Ishikawa (cell line): ENCODE measurements at regions not wholly inside any gene's neighbourhood (a gene's known extent, or its start where the extent isn't known, plus 50 kb on each side); places are given as distances from the start of the nearest gene placed in this dataset.

ENCODE experiments used
- CREB1 ChIP-seq: IDR thresholded peaks from 2 replicates; pipeline ENCODE4 v1.6.1; 2012; ENCODE audit warnings: low read depth
- EGR1 ChIP-seq: IDR thresholded peaks from 2 replicates; pipeline ENCODE4 v1.6.1; 2012
- EP300 ChIP-seq: IDR thresholded peaks from 2 replicates; pipeline ENCODE4 v1.6.1; 2012; ENCODE audit warnings: borderline replicate concordance
- NFIC ChIP-seq: IDR thresholded peaks from 2 replicates; pipeline ENCODE4 v1.6.1; 2012
- RAD21 ChIP-seq: IDR thresholded peaks from 2 replicates; pipeline ENCODE4 v1.6.1; 2012; ENCODE audit warnings: low read depth
- TAF1 ChIP-seq: IDR thresholded peaks from 2 replicates; pipeline ENCODE4 v1.6.1; 2012; ENCODE audit warnings: low read depth, mild to moderate bottlenecking
- YY1 ChIP-seq: IDR thresholded peaks from 2 replicates; pipeline ENCODE4 v1.6.1; 2012; ENCODE audit warnings: low read depth
- TF ChIP-seq, protein P1 (sequence below): IDR thresholded peaks from 2 replicates; pipeline ENCODE4 v1.6.1; 2012; ENCODE audit warnings: low read depth, mild to moderate bottlenecking

DNA sequence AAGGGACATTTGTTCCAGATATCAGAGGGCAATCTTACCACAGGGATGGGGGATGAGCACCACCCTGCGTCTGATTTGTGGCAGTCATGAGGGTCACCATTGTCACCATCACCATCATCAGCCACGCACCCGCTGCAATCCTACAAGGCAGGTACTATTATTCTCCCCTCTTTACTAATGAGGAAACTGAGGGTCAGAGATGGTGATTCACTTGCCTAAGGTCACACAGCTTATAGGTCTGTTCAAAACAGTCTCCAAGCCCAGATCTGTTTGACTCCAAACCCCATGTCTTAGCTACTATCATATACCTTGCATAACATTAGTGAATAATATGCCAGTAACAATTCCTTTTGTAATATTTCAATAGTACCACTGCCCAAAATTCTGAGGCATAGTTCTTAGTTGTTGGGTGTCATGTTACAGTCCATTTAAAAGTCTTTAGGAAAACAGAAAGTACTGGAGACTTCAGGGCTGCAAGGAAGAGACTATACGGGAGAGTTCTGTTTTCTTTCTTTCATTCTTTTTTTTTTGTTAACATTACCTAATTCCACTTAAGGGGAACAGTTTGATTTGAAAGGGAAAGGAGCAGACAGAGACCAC lies 166.4 kb downstream of the C16orf95 start:
- TF ChIP-seq, protein P1, sequence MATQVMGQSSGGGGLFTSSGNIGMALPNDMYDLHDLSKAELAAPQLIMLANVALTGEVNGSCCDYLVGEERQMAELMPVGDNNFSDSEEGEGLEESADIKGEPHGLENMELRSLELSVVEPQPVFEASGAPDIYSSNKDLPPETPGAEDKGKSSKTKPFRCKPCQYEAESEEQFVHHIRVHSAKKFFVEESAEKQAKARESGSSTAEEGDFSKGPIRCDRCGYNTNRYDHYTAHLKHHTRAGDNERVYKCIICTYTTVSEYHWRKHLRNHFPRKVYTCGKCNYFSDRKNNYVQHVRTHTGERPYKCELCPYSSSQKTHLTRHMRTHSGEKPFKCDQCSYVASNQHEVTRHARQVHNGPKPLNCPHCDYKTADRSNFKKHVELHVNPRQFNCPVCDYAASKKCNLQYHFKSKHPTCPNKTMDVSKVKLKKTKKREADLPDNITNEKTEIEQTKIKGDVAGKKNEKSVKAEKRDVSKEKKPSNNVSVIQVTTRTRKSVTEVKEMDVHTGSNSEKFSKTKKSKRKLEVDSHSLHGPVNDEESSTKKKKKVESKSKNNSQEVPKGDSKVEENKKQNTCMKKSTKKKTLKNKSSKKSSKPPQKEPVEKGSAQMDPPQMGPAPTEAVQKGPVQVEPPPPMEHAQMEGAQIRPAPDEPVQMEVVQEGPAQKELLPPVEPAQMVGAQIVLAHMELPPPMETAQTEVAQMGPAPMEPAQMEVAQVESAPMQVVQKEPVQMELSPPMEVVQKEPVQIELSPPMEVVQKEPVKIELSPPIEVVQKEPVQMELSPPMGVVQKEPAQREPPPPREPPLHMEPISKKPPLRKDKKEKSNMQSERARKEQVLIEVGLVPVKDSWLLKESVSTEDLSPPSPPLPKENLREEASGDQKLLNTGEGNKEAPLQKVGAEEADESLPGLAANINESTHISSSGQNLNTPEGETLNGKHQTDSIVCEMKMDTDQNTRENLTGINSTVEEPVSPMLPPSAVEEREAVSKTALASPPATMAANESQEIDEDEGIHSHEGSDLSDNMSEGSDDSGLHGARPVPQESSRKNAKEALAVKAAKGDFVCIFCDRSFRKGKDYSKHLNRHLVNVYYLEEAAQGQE: no peak
- TF ChIP-seq RAD21: no peak
- no peak for TF ChIP-seq TAF1
- no peak for TF ChIP-seq CREB1
- no peak for TF ChIP-seq EGR1
- TF ChIP-seq EP300: no peak
- TF ChIP-seq NFIC: no peak
- TF ChIP-seq YY1: no peak
